GM12872 (cell line): ENCODE measurements at regions not wholly inside any gene's neighbourhood (a gene's known extent, or its start where the extent isn't known, plus 50 kb on each side); places are given as distances from the start of the nearest gene placed in this dataset.

Experiments
- CTCF ChIP-seq: IDR thresholded peaks from 3 replicates; pipeline ENCODE4 v1.5.1; 2011; ENCODE audit warnings: low read depth, mild to moderate bottlenecking, low read length, moderate library complexity; ENCODE audit not compliant: insufficient read depth

DNA sequence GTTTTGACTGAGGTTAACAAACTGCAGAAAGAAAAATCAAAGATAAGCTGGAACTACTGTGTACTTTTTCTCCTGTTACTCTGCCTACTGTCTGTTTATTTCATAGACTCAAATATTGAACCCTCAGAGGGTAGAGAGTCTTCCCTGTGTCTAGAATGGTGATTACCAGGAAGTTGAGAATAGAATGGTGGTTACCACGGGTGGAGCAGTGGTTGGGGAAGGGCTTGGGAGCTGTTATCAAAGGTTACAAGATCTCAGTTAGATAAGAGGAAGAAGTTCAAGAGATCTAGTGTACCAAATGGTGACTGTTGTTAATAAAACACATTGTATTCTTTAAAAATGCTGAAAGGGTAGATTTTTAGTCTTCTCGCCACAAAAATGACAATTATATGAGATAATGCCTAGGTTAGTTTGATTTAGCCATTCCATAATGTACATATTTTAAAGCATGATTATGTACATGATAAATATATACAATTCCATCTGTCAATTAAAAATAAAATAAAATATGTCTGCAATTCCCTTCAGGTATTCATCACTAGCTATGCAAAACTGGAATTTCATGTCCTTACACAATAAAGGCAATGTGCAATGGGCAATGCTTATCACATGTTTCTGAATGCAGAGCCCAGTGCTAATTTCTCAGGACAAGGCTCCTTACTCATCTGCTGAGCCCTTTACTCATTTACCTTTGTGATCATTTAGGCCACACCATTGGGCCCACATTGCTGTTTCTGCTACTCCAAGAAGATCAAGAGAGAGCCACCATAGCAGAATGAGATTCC, 474.3 kb upstream of the CAMK1G start:
- TF ChIP-seq CTCF = no peak

DNA sequence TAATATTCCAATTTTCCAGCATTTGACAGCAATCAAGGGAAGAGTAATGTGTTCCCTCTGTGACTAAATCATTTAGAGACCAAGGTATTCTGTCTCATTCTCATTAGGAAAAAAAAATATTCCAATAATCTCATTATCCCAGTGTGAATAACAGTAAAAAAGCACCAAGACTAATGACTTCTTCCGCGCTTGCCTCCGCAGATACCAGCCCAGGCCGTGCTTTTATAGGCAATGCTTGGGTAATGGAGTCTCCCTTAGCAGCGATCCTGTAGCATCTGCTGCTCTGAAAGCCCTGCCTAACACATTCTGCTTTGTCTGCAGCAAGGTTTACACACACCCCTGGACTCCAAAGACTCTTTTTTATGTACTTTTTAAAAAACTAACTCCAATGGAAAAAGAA, 470.0 kb upstream of the CAMK1G start:
- TF ChIP-seq CTCF = no peak

DNA sequence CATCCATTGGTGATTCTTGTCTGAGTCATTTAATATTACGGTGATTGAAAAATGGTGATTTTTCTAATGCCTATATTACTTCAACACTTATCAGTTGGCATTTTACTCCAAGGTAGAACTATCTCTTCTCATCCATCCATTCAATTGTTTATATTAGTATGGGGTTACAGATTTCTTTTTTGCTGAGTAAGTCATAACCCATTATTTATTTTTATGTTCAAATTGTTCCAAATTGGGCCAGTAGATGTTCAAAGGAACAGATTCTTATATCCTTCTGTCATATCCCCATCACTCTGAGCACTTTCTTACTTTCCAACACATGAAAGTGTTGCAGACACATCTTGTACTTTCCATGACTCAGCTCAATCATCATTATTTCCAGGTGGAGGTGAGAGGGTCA, 466.8 kb upstream of the CAMK1G start:
- TF ChIP-seq CTCF = no peak

GRCh38 chr1:209123601-209124000, 459.9 kb upstream of the CAMK1G start:
- no peak for TF ChIP-seq CTCF

GRCh38 chr1:209130886-209131285, 452.6 kb upstream of the CAMK1G start:
- TF ChIP-seq CTCF = no peak

DNA sequence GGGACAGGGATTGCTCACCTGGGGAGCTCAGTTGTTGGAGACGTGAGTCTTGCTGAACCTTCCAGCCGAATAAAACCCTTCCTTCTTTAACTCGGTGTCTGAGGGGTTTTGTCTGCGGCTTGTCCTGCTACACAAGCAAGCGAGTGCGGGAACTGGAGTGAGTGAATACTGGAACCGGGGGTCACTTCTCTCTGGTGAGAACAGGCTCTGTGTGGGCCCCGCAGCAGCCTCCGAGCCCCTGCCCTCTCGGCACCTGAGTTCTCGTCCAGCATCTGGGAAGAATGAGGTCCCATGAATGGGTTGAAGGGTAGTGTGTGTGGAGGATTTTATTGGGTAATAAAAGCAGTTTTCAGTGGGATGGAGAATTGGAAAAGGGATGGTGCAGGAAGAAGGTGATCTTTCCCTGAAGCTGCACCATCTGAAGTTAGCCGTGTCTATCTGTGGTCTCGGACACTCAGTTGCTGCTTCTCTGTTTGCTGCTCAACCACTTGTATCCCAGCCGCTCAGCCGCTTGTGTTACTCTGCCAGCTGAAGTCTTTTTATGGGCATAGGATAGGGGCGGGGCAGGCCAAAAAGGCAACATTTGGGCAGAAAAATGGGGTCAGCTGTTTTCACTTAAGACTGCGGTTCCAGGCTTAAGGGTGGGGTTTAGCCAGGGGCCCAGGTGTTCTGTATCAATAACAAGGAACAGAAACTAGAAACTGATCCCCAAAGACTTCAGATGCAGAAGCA, 450.6 kb upstream of the CAMK1G start:
- no peak for TF ChIP-seq CTCF

DNA sequence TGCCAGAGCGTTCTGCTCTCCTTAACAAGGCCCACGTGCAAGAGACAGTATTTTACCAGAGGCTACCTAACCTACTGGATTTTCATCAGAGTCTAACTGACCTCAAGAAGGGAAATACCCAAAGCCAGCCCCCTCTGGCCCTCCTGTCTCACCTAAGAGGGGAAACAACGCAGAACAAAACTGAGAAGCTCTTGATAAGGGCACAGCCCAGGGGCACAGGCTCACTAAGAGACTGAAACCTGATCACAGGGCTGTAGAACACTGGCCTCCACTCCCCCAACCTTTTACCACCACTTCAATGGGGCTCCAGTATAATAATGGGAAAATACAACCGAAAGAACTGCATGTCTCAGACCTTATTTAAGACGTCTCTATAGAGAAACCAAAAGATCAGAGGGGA, 449.5 kb upstream of the CAMK1G start:
- TF ChIP-seq CTCF = no peak
